ENCODE measurements at regions not wholly inside any gene's neighbourhood (a gene's known extent, or its start where the extent isn't known, plus 50 kb on each side); places are given as distances from the start of the nearest gene placed in this dataset.

- TF ChIP-seq CTCF (IDR thresholded peaks at IDR 0.05 in 2 of 3, conservative IDR thresholded peaks at IDR 0.05 in 1 of 3; ENCODE audit: insufficient read depth in 2 of 3, low read depth in 1 of 3, low read length in 3 of 3) (no peak), CUX1 (CRISPR knock-in tag; IDR thresholded peaks at IDR 0.05) (no peak), AFF4 (CRISPR knock-in tag; IDR thresholded peaks at IDR 0.05) (no peak), FIP1L1 (IDR thresholded peaks at IDR 0.05; ENCODE audit: low read depth, low read length, poor library complexity, severe bottlenecking) (no peak)
Observed at GRCh38 chr4:170884969-170885570, 795.3 kb upstream of the AADAT start.

Measured in K562 (cell line).